ENCODE measurements at regions not wholly inside any gene's neighbourhood (a gene's known extent, or its start where the extent isn't known, plus 50 kb on each side); places are given as distances from the start of the nearest gene placed in this dataset.
"Not testable (repeated sequence)": the region's sequence is repeated elsewhere in the genome, so short reads cannot be mapped to it uniquely, and the experiment has no call there.

DNA sequence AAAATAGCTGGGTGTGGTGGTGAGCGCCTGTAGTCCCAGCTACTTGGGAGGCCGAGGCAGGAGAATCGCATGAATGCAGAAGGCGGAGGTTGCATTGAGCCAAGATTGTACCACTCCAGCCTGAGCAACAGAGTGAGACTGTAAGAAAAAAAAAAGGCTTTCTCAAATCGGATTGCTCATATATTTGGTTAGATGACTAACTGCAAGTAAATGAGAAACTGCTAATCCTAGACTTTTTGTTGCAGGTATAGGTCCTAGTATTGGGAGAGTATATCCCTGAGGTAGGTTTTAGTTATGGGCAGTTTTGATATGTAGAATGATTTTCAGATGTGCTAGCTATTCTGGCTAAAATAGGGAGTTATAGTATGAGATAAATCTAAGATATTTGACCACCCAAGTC, 944.8 kb downstream of the DNAH5 start:
- DNase-seq: no peak

DNA sequence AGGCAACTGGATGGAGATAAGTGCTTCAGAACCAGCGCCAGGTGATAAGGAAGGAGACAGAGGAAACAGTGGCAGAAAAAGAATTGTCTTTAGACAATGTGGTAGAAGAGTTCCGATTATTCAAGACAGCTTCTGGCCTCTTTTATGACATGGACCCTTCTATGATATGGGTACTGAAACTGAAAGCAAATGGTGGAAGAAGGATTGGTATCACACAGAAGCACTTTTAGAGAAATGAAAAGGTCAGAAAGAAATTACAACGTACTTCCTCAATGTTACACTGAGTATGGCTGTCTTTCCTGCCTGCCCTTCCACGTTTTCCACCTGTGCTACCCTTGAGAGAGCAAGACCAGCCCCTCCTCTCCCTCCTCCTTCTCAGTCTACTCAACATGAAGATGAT, 959.3 kb downstream of the DNAH5 start:
- no peak for DNase-seq

DNA sequence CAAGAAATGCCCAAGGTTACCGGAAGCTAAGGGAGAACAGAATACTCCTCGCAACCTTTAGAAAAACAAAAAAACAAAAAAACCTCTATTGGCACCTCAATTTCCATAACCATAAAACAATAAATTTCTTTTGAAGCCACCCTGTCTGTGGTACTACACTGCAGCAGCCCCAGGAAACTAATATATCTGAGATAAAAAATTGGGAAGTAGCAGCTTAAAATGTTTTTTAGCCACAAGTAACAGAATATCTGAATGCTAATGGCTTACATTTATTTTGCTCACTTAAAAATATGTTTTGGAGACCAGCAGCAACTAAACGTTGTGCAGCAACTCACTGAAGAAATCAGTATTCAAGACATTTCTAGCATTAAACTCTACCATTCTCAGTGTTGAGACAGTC, 969.6 kb downstream of the DNAH5 start:
- no peak for DNase-seq

DNA sequence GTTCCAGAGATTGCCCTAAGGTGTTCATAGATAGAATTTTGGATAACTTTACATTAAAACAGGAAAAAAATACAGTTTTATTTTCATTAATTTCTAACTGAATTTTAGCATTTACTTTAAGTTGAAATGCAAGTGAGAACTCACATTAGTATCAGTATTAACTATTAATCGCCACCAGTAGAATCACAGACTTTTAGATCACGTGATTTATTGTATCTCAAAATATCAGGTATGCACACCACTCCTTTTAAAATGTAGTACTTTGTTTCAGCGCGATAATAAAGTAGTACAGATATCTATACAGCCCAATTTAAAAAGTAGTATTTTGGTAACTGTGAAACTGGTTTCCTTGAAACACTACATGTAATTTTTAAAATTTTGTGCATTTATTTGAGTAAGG, 978.7 kb downstream of the DNAH5 start:
- no peak for DNase-seq

DNA sequence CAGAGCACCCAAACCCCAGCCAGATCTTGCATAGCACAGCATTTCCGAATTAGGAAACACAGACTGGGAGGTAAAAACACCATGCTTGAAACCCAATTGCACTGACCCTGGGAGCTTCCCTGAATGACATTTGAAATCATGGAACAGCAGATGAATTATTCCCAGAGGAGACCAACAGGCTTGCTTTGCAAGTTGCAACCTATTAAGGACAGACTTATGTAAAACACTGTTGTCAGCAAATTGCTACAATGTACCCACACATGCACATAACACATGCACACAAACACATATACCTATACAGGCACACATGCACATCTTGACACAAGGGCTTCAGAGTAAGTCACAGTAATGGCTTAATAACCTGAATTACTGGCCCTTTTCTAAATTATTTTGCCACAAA, 984.8 kb downstream of the DNAH5 start:
- no peak for DNase-seq

DNA sequence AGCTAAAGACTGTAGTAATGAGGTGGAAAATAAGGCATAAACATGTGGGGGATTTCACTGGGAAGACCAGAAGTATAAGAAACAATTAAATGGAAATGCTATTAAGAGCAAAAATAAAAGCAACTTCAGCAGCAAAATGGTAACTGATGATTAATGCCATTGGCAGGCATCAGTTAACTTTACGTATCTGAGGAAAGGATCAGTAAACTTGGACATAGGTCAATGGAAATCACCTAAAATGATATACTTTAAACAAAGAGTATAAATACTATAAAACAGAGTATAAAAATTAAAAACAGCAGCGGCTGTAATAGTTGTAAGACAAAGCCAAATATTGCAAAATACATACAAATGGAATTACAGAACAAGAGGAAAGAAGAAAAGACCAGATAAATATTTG, 992.1 kb downstream of the DNAH5 start:
- no peak for DNase-seq

DNA sequence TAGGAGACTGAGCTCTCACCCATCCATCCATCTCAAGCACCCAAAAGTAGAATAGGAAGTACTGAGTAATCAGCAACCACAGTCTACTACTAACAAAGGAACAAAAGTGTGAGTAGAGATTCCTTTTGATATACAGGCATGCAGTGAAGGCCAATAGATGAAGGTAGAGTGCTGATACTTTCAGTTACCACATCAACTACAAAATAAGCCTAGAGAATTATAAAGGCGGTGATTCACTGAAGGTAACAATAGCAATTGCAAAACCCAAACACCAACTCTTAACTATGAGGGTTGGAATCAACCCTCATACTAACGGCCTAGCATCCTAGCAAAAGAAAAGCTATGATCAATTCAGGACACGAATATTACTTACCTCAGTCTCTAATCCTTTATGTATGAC, 992.6 kb downstream of the DNAH5 start:
- DNase-seq: no peak

DNA sequence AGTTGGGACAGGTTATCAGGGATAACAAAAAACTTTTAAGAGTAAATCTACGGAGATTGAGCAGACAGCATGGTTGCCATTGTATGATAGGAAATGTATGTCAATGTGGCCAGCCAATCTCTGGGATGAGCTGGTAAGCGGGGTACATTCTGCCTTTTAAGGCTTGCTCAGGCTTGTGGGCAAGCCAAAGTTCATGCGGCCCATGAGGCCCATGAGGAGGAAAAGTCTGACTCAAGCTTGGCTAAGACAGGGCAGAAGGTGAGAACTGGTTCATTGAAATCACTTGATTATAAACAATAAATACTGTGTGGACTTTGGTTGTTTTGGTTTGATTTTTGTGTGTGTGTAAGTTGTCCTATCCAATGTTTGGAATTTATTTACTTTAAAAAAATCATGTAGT, 997.1 kb downstream of the DNAH5 start:
- DNase-seq: no peak

DNA sequence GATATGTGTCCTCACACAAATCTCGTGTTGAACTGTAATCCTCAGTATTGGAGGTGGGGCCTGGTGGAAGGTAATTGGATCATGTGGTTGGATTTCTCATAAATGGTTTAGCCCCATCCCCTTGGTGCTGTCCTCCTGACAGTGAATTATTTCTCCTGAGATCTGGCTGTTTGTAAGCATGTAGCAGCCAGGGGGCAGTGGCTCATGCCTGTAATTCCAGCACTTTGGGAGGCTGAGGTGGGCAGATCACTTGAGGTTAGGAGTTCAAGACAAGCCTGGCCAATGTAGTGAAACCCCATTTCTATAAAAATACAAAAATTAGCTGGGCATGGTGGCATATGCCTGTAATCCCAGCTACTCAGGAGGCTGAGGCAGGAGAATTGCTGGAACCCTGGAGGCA, 999.0 kb downstream of the DNAH5 start:
- DNase-seq: not testable (repeated sequence)

DNA sequence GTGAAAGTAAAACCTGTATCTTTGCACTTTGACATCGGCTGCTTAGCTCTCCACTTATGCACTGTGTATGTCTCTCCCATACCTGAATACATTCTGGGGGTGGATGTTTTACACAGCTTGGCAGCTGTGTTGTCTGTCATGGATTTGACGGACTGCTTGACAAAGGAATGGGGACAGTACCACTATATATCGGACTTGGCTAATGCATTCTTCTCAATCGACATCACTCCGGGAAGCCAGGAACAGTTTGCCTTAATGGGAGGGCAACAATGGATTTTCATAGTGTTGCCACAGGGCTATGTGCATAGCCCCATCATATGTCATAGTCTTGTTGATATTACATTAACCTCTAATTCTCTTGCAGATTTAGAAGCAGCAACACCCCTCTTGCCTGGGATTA, 1008.3 kb downstream of the DNAH5 start:
- no peak for DNase-seq

DNA sequence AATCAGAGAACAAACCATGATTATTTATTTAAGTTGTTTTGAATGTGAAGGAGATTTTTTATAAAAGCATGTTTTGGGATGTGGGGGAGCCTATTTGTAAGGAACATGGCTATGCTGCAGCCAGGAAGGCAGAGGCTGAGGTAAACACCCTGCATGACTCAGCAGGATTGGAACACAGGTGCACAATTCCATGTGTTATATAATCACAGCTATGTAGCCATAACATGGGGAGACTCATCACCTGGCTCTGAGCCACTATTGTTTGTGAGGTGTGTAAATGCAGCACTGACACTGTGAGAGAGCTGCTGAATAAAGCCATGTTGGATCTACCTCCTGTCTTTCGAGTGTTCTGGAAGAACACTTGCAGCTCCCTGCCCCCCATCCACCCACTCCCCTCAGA, 1009.8 kb downstream of the DNAH5 start:
- DNase-seq: no peak

DNA sequence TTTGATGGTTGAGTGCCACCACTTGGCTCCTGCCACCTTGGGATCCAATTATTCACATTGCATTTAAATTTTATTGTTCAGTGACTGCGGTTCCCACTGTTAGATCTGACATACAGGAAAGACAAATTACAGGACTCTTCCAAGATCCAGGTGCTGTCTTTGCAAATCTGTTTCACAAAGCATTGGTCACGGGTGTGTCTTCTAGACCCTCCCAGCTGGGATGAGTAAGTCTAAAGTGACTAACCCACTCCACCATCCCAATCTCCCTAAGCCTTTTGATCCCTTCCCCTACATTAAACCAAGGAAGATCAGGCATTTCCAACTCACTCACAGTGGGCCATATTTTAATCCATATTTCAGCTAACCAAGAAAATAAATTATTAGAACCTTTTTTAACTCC, 1016.3 kb upstream of the CTNND2 start:
- DNase-seq: no peak

DNA sequence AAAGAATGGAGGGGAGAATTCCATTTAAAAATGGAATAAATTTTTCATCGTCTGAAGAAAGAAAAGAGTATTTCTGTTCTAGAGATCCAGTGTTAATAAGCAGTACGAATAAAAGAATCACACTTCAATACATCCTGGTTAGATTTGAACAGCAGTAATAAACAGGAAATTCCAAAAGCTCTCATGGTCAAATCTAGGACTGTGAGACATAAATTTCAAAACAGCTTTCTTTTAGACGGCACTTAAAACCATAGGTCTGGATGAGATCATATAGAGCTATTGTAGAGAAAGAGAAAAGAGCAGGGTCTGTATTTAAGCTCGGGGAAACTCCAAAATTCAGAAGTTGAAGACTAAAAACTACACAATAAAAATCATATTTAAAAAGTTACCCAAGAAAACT, 1006.9 kb upstream of the CTNND2 start:
- DNase-seq: no peak

DNA sequence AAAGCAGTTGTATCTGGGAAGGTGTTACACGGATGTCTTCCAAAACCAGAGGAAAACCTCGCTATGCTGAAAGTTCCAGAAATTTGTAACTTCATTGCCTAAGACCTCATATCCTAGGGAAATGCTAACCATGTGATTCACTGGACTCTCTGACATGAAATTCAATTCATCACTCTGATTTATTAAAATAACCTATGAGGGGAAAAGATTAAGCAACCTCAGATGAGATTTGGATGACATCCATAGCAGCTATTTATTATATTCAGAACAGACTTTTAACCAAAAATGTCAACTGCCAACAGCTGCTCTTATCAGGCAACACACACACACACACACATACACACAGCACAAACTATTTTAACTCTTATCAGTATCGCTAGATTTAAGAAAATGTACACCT, 1006.4 kb upstream of the CTNND2 start:
- DNase-seq: no peak

DNA sequence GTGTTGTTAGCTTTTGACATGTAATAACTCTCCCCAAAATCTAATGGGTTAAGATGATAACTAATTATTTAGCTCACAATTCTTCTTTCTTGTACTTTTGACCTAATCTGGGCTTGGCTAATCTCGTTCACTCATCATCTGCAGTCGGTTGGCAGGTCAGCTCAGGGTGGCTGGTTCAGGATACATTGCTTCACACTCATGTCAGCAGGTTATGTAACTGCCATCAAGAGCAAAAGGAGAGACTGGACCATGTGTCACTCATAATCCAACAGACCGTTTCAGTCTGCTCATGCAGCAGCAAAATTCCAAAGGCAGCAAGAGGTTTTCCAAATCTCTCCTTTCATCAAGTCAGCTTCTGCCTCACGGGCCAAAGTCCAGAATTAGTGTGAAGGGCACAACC, 998.4 kb upstream of the CTNND2 start:
- DNase-seq: no peak

DNA sequence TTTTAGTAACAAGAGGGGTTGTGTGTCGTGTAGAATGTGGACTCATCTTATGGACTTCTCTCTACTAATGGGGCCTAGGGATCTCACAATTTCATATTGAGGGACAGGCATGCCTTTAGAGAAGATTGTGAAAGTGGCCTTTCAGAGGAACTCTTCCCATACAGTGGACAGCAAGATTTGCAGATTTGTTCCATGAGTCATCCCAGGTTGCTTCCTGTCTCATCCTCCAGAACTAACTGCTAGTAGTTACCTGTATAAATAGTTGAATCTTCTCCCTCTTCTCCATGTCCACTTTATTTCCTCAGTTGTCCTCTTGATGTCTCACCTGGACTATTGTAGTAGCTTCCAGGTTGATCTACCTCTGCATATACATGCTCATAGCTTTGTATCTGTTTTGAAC, 997.5 kb upstream of the CTNND2 start:
- DNase-seq: no peak

DNA sequence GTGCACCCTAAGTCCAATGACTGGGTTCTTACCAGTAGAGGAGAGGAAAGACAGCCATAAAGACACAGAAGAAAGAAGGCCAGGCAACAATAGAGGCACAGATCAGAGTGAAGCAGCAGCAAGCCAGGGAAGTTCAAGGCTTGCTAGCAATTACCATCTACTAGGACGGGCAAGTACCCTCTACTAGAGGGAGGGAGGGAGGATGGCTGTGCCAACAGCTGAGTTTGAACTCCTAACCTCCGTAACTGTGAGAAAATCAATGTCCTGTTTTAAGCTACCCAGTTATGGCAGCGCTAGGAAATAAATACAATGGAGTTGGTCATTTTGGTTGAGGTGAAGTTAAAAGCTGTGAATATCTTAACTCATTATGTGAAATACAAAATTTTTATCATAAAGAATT, 991.8 kb upstream of the CTNND2 start:
- DNase-seq: no peak

DNA sequence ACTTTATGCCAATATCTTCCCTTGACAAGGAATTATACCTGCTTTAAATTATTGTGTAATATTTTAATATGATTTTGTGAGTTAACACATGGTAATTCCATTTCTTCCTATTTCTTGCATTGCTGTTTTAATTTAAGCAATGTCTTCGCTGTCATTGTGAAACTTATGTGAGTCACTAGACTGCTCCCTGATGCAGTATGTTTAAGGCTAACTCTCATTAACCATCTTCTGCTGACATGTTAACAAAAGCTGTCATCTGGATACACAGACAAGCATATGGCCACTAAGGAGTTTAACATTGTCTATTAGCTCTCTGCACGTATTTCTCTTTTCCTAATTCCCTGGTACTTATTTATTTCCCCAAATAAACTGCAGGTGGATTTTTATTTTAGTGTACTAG, 980.8 kb upstream of the CTNND2 start:
- DNase-seq: no peak

DNA sequence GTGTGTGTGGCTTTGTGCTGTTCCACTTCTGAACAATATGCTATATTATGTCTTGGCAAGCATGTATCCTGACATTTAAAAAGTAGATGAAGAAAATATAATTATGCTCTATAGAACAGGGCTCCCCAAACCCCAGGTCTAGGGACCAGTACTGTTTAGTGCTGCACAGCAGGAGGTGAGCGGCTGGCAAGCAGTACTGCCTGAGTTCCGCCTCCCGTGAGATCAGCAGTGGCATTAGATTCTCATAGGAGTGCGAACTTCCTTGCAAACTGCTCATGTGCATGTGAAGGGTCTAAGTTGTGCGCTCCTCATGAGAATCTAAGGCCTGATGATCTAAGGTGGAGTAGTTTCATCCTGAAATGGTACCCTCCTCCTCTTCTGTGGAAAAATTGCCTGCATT, 979.1 kb upstream of the CTNND2 start:
- DNase-seq: no peak

DNA sequence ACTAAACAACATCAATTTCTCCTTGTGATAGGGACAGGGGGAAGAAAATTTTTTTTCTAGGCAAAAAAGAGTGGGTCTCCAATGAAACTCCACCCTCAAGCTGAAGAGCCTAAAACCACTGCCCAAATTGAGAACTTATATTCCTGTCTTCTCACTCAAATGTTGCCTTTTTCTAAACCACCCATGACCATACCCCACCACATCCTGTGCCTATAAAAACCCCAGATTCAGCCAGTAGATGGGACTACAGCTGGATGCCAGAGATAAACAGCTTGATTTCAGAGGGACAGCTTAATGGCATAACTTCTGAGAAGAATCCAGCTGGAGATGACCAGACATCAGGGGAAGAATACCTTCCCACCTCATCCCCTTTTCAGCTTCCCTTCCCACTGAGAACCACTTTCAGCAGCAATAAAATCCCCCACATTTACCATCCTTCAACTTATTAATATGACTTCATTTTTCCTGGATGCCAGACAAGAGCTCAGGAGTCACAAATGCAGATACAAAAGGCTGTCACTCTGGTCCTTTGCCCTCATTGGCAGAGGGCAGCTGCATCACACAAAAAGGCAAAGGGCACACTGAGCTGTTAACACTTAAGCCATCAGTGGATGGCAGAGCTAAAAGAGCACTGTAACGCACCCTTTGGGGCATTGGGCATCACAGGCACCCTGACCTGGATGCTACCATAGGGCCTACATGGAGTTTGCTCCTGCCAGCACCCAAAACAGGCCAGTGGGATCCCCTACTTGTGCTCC, 972.5 kb upstream of the CTNND2 start:
- DNase-seq: no peak

DNA sequence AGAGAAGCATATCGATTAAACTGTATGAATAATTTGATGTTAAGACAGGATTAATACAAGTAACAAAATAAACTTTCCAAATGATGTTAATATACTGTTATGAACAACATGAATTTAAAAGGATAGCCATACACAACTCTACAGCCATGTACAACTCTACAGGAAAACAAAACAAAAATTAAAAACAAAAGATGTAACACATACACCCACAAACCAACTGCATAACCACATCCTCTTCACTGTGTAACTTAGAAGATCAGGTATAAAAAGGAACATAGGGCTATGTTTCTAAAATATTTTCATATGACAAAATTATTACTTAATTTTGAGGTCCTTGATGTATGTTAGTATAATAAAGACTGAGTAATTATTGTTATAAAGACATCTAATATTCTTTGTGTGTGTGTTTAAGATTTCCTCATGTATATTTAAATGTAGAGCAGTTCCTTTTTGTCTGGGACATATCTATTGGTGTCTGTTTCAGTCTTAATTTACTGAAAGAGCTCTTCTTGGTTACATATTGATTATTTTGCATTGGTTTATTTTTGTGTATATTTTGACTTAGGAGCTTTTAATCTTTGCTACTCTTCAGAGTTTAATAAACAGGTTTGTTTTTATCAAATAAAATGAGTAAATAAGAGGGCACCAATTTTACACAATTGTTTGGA, 966.8 kb upstream of the CTNND2 start:
- DNase-seq: no peak

DNA sequence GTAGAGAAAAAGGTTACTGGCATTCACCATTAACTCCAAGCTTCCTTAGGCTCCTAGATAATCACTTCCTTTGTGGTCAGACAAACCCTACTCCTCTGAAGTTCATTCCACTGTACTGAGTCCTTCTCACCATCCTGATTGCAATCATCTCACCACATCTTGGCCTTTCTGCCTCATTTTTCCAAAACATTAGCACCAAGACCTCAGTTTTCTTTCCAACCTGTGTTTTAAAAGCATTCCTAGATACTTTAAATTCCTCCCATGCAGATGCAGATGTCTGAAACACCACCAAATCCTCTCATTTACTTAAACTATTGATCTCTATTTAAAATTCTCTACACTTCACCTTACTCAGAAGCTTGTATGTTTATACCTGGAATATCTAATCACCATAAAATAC, 961.3 kb upstream of the CTNND2 start:
- DNase-seq: no peak

DNA sequence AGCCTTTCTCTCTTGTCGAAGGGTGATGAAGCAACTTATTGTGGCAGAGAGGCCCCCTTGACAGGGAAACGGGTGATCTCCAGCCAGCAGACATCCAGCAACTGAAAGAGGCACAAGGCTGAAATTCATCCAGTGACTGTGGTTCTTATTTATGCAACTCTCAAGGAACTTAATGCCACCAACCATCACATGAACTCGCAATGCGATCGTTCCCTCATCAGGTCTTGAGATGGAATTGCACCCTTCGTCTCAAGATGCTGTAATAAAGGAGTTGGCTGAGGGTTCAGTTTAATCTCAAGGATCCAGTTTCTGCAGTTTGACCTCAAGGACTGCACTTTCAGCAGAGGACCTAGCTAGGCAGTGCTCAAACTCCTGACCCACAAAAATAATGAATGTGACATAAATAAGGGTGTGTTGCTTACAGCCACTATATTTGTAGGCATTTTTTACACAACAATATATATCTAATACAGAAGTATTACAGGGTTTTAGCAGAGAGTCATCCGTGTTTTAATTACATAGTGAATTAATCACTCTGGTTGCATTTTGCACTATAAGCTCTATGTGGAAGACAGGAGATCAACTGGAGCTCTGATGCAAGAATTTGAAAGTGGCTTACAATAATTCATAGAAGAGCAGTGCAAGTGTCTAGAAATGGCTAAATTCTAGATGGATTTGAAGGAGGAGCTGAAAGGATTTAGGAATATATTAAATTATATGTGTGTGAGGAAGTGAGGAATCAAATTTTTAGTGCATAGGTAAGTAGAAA, 957.8 kb upstream of the CTNND2 start:
- DNase-seq: no peak

DNA sequence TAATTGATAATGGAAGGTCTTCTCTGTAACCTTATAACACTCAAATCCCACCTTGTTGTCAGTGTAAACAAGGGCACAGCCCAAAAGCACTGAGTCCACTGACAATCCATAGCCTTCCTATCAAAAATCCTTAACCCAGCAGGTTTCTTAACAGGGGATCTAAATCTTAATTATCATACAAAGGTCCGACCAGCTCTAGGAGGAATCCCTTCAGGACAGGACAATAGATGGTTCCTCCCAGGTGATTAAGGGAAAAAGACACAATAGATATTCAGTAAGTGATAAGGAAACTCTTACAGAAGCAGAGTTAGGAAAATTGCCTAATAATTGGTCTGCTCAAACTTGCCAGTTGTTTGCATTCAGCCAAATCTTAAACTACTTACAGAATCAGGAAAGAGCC, 951.9 kb upstream of the CTNND2 start:
- DNase-seq: not testable (repeated sequence)
